ENCODE measurements at regions not wholly inside any gene's neighbourhood (a gene's known extent, or its start where the extent isn't known, plus 50 kb on each side); places are given as distances from the start of the nearest gene placed in this dataset.
"Not testable (repeated sequence)": the region's sequence is repeated elsewhere in the genome, so short reads cannot be mapped to it uniquely, and the experiment has no call there.

GRCh38 chr10:124262971-124263370, 155.8 kb downstream of the OAT start:
- no peak for DNase-seq

DNA sequence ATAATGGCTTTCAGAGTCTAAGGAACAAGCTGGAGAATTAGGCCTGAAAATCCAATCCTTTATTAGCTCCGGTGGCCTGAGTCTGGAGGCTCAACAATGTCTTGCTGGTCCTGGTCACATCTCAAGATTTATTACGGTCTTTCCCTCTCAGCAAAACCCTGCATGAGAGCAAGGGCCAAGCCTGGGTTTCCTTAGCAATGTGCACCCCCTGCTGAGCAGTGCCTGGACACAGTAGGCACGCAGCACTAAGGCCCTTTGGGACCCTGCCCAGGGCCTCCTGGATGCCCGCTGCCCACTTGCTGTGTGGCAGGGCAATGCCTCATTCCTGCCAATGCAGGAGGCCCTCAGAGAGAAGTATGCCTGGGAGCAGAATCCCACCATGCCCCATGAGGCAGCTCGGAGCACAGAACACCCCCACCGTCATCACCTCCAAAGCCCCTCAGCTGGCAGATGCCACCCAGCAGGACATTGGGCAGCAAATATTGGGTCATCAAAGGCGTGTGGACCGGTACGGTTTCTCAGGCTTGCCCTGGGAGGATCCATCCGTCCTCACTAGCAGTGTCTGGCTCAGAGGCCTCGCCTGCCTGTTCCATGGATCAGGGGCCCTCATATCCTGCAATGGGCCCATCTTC, 156.4 kb downstream of the OAT start:
- DNase-seq: no peak

DNA sequence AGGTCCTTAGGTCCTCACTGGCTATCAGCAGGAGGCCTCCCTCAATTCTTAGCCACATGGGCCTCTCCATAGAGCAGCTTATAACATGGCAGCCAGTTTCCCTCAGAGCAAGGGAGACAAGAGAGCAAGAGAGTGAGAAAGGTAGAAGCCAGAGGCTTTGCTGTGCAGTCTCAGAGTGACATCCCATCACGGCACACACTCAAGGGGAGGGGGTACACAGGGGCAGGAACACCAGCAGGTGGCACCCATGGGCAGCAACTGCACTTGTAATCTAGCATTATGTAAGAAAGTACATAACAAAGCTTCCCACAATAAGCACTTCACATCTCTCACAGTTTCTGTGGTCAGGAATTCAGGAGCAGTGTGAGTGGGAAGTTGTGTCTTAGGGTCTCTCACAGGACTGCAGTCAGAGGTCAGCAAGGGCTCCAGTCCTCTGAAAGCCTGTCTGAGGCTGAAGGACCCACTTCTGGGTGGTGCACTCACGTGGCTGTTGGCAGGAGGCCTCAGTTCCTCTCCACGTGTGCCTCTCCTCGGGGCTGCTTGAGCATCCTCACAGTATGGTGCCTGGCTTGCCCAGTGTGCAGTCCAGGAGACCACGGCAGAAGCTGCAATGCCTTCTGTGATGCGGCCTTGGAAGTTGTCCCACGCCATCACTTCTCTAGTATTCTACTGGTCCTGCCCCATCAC, 159.4 kb downstream of the OAT start:
- no peak for DNase-seq

DNA sequence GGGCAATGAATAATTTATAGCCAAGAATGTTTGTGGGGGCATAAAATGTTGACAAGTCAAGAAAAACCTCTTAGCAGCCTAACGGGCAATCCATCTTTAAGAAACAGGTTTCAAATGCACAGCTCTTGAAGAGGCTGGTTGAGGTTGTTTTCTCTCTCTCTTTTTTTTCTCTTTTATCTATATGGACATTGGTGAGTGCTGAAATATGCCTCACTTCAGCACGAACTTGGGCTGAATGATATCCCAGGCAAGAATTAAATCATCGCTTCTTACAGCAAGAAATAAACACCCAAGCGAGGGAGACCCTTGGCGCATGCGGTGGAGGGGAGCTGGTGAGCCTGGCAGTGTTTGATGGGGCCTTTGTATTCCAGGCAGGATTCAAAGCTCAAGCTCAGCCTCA, 160.9 kb downstream of the OAT start:
- DNase-seq: no peak

DNA sequence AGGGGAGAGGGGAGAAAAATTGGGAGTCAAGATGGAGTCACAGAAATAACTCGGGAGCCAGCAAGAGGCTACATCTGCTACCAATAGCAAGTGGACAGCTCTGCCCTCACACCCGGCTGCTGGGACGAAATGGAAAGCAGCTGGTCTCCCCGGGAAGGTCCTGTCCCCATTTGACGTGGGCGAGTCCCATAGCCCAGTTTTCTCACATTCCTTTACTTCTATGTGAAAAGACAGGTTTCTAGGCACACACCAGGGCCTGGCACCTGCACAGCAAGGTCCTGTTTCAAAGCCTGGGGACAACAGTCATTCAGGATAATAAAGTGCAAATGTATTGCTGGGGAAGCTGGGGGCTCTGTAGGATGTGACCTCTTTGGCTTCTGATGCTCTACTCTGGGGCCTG, 162.6 kb downstream of the OAT start:
- no peak for DNase-seq

DNA sequence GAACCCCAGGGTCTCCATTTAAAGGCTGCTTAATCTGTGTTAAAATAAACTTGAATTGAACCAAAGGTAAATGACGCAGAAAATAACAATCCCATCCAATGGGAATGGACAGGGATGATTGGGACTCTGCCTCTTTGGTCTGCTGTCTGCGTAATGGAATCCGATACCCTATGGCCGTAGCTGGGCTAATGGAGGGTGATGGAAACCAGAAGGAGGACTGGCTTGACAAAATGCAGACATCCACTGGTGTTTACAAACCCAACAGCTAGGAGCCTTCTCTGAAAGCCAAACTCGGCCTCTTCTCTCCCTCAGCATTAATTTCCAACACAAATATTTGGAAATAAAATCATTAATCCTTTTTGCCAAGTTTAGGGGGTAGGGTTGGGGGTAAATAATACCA, 162.2 kb upstream of the CHST15 start:
- DNase-seq: no peak

DNA sequence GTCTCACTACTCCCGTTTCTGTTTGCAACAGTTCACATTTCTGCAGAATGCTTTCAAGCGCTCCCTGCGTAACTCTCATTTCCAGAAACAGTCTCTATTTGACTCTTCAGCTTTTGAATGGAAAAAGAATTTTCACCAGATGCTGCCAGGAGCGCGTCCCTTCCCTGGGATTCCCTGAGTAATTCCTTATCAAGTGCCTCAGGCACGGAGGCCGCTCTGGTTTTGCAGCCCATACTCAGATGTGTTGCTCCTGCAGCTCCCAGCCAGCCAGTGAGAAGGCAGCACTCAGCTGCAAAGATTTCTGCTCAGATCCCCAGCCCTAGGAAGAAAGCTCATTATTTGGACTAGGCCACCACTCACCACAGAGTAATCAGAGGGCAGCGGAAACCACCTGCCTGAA, 161.1 kb upstream of the CHST15 start:
- DNase-seq: no peak

DNA sequence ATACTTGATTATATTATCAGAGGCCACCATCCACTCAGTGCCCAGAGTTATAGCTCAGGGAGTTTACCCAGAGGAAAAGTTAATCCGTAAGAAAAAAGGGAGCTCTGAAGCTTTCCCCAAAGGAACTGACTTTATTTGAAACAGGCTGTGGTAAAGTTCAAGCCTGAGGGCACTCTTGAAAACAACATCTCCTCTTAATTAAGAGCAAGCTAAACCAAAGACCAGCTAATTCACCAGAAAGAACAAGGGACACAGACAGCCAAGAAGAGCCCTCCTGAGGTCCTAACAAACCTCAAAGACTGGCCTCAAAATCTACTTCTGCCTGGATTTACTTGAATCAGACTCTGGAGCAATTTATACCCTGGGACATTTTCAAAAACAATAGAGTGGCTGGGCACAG, 159.6 kb upstream of the CHST15 start:
- no peak for DNase-seq

DNA sequence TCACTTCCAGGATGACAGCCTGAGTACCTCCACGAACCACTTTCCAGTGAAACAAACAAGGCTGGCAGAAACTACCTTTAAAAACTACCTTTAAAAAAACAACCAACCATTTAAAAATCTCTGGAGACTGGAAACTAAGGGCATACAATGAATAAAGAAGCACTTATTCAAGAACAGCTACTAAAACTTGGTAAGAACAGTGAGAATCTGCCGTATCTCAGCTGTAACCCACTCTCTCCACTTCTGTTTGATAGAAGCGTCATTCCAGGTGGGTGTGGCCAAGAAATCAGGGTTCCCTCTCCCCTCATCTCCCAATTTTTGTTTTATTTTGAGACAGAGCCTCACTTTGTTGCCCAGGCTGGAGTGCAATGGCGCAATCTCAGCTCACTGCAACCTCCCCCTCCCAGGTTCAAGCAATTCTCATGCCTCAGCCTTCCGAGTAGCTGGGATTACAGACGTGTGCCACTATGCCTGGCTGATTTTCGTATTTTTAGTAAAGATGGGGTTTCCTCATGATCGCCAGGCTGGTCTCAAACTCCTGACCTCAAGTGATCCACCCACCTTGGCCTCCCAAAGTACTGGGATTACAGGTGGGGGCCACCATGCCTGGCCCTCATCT, 158.8 kb upstream of the CHST15 start:
- DNase-seq: no peak

DNA sequence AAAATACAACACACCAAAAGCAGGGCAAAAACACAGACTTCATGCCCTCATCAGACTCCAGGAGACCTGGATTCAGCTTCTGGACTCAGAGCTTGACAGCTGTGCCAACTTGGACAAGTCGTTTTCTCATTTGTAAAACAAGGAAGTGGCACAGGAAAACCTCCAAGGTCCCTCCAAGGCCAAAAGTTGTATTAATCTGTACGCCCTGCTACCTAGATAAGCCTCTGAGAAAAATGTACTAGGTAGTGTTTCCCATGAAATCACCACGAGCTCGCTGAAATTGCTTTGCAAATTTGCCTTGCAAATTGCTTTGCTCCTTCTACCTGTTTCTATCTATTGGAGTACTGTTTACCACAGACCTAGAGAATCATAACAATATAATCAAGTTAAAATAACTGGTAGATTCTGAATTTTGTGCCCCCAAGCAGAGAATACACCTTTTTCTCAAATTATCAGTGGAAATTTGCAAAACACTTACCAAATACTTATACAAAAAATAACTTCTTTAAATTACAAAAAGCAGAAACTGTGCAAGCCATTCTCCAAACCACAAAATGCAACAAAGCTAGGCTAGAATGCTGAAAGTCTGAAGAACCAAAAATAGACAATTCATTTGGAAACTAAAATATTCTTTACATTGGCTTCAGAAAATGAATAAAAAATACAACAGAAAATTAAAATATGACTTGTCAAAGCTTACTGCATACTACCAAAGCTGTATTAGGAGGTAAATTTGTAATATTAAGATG, 158.1 kb upstream of the CHST15 start:
- no peak for DNase-seq

DNA sequence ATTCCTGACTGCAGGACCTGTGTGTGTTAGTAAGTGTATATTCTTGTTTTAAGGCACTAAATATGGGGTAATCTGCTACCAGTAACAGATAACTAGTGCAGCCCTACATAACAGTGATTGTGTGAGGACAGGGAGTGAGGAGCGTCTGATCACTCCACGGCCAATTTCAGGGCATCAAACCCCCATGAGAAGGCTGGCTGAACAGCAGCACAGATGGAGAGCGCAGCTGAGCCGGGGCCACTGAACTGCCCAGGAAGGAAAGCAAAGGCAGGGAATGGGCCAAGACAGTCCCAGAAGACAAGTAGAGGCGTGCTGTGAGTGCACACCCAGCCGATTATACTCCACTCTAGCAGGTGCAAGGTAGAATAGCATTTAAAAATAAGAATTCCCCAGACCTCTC, 157.1 kb upstream of the CHST15 start:
- no peak for DNase-seq

DNA sequence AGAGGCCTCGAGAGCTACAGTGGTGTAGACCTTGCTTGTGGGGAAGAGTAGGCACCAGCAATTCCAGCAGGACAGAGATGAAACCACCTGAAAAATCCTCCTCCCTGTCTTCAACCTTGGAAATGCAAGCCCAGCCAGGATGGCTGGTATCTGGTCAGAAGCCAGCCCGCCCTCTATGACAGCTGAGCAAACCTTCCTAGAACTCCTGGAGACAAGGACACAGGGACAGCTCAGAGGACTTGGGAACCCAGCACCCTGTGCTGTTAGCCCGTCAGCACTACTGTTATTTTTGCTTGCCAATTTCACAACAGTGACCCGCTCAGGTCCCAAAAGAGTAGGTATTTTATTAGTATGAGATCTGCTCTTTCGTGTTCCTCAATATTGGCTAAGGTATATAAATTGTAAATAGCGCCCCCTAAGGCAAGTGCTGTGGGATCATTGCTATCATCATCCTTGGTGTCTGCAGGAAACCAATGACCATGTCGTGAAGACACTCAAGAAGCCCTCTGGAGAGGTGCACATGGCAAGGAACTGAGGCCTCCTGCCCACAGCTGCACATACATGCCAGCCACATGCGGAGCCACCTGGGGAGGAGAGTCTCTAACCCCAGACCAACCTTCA, 156.5 kb upstream of the CHST15 start:
- no peak for DNase-seq

- no peak for DNase-seq
Measured at GRCh38 chr10:124249196-124249595, 155.8 kb upstream of the CHST15 start.

- DNase-seq: no peak
Measured at GRCh38 chr10:124248056-124249045, 155.0 kb upstream of the CHST15 start.

DNA sequence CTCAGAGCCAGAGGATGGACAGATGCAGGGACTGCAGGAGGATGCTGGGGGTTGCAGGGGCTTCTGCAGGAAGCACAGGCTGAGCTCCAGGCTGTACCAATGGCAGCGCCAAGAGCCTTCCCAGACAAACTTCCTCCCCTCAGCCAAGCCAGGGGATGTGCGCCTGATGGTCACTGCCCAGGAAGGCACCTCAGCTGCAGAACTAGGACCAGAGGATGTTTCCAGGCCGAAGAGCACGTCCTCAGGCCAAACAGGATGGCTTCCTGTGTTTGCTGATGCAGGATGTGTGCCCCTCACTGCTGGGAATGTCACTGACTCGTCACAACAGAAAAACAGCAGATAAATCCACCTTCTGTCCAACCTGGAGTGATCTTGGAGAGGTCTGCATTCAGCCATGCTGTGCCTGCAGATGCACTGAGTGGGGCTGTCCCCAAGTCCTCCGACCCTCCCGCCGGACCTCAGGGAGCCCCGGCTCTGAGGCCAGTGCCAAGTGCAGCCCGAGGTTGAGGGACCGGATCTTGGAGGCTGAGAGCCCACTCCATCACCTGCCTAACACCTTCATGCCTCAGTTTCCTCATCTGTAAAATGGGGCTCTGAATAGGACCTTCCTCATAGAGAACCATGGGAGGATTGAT, 152.5 kb upstream of the CHST15 start:
- no peak for DNase-seq

- no peak for DNase-seq
Measured at GRCh38 chr10:124245191-124245590, 151.8 kb upstream of the CHST15 start.

GRCh38 chr10:124244256-124244877, 151.0 kb upstream of the CHST15 start:
- DNase-seq: no peak

GRCh38 chr10:124243702-124244121, 150.3 kb upstream of the CHST15 start:
- no peak for DNase-seq

GRCh38 chr10:124242791-124243190, 149.4 kb upstream of the CHST15 start:
- DNase-seq: no peak

DNA sequence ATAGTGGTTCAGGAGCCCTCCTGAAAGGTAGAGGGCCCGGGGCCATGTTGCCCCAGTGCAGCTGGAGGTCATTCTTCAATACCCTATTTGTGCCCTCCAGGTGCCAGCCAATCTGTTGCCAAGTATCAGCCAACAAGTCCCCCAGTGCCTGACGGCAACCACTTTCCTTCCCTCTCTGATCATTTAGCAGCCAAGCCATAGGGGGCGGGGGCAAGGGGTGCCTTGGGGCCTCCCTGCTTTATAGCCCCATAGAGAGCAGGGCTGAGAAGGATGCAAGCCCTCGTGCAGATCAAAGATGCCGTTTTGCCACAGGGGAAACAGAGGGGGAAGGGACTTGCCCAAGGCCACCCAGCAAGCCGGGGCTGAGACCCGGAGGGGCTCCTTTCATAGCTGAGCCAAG, 149.0 kb upstream of the CHST15 start:
- no peak for DNase-seq

GRCh38 chr10:124241510-124241909, 148.1 kb upstream of the CHST15 start:
- not testable (repeated sequence) for DNase-seq
